Astrocyte (in vitro differentiated cells and primary cell): ENCODE measurements at regions not wholly inside any gene's neighbourhood (a gene's known extent, or its start where the extent isn't known, plus 50 kb on each side); places are given as distances from the start of the nearest gene placed in this dataset.

ENCODE experiments used
- EZH2 ChIP-seq: IDR thresholded peaks from 2 replicates; pipeline ENCODE4 v1.6.1; 2012; ENCODE audit warnings: mild to moderate bottlenecking, low read length, inconsistent platforms; ENCODE audit not compliant: insufficient read depth
- TF ChIP-seq, protein P1 (sequence below): IDR thresholded peaks from 2 replicates; pipeline ENCODE4 v1.5.1; 2011; ENCODE audit warnings: low read depth, mild to moderate bottlenecking, inconsistent platforms, low read length, moderate library complexity; ENCODE audit not compliant: insufficient read depth

DNA sequence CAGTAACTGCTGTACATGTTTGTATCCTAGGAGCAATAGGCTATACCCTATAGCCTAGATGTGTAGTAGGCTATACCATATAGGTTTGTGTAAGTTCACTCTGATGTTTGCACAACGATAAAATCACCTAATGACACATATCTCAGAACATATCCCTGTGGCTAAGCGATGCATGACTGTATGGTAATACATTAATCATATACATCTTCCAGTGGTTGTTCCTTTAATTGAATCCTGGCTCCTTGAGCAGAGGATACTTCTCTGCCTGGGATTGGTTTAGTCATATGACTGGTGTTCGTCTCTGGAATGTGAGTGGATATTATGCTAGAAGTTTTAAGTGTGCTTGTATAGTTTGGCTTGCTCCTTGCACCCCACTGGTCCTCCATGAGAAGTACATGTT is 425.8 kb downstream of the MAN2A1 start:
- TF ChIP-seq, protein P1, sequence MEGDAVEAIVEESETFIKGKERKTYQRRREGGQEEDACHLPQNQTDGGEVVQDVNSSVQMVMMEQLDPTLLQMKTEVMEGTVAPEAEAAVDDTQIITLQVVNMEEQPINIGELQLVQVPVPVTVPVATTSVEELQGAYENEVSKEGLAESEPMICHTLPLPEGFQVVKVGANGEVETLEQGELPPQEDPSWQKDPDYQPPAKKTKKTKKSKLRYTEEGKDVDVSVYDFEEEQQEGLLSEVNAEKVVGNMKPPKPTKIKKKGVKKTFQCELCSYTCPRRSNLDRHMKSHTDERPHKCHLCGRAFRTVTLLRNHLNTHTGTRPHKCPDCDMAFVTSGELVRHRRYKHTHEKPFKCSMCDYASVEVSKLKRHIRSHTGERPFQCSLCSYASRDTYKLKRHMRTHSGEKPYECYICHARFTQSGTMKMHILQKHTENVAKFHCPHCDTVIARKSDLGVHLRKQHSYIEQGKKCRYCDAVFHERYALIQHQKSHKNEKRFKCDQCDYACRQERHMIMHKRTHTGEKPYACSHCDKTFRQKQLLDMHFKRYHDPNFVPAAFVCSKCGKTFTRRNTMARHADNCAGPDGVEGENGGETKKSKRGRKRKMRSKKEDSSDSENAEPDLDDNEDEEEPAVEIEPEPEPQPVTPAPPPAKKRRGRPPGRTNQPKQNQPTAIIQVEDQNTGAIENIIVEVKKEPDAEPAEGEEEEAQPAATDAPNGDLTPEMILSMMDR = no peak
- no peak for TF ChIP-seq EZH2
